Neutrophil (primary cell): ENCODE measurements at regions not wholly inside any gene's neighbourhood (a gene's known extent, or its start where the extent isn't known, plus 50 kb on each side); places are given as distances from the start of the nearest gene placed in this dataset.

Experiments used
- H3K27ac ChIP-seq: fragments of 200-600 bp; sonication (generic); 2 replicates; pipeline ENCODE4 v1.5.1; 2016; ENCODE audit warnings: mild to moderate bottlenecking, moderate library complexity
- H3K27me3 ChIP-seq: fragments of 200-600 bp; sonication (generic); 2 replicates; pipeline ENCODE4 v1.6.0; 2016; ENCODE audit warnings: mild to moderate bottlenecking
- H3K36me3 ChIP-seq: fragments of 200-600 bp; sonication (generic); 2 replicates; pipeline ENCODE4 v1.5.1; 2017
- H3K4me1 ChIP-seq, 2 experiments: fragments of 200-600 bp in 1 of 2; sonication (generic) in 1 of 2; 1 replicate in 1 of 2; 2 replicates in 1 of 2; pipeline versions ENCODE4 v1.5.1 to v1.6.1; 2013 to 2016; ENCODE audit warnings: low read depth in 1 of 2, low read length in 1 of 2, mild to moderate bottlenecking in 1 of 2, moderate library complexity in 1 of 2; ENCODE audit not compliant: control insufficient read depth in 1 of 2, insufficient read depth in 1 of 2
- H3K4me3 ChIP-seq, 2 experiments: fragments of 200-600 bp in 1 of 2; sonication (generic) in 1 of 2; 1 replicate in 1 of 2; 2 replicates in 1 of 2; pipeline ENCODE4 v1.5.1; 2013 to 2016; ENCODE audit warnings: low read depth in 1 of 2, low read length in 1 of 2, mild to moderate bottlenecking in 1 of 2, moderate library complexity in 1 of 2
- H3K9me3 ChIP-seq: fragments of 200-600 bp; sonication (generic); 2 replicates; pipeline ENCODE4 v1.5.1; 2016
- CTCF ChIP-seq: fragments of 200-600 bp; sonication (generic); IDR thresholded peaks from 2 replicates; pipeline ENCODE4 v1.5.1; 2016; ENCODE audit warnings: antibody characterized with exemption

- no peaks in the 10 kb centered on the region for H3K27me3 ChIP-seq
- TF ChIP-seq CTCF = no peak
- H3K36me3 ChIP-seq = no peaks in the 10 kb centered on the region
- no peaks in the 10 kb centered on the region for H3K4me1 ChIP-seq
- no peaks in the 10 kb centered on the region for H3K9me3 ChIP-seq
- H3K4me3 ChIP-seq = no peak overlapping the region
- H3K27ac ChIP-seq = no peak overlapping the region
These were observed 195.3 kb downstream of the GAS1 start for GRCh38 chr9:86751956-86752355.

- TF ChIP-seq CTCF = no peak
- H3K27ac ChIP-seq = no peak overlapping the region
These were observed 196.1 kb downstream of the GAS1 start for GRCh38 chr9:86751207-86751606.

GRCh38 chr9:86749894-86750255 lies 197.4 kb downstream of the GAS1 start:
- Histone ChIP-seq H3K4me1 (no peaks in the 10 kb centered on the region), H3K36me3 (no peaks in the 10 kb centered on the region), H3K4me3 (no peak overlapping the region), H3K9me3 (no peaks in the 10 kb centered on the region), H3K27me3 (no peaks in the 10 kb centered on the region), H3K27ac (no peak overlapping the region)
- TF ChIP-seq CTCF = no peak

More at GRCh38 chr9:86751207-86751606, 196.1 kb downstream of the GAS1 start:
- Histone ChIP-seq H3K9me3 (no peaks in the 10 kb centered on the region), H3K27me3 (no peaks in the 10 kb centered on the region), H3K36me3 (no peaks in the 10 kb centered on the region), H3K4me1 (no peaks in the 10 kb centered on the region), H3K4me3 (no peak overlapping the region)

GRCh38 chr9:86749161-86749893 lies 198.0 kb downstream of the GAS1 start:
- H3K27me3 ChIP-seq = no peaks in the 10 kb centered on the region
- no peaks in the 10 kb centered on the region for H3K36me3 ChIP-seq
- H3K9me3 ChIP-seq = no peaks in the 10 kb centered on the region
- no peaks in the 10 kb centered on the region for H3K4me1 ChIP-seq
- no peak overlapping the region for H3K27ac ChIP-seq
- no peak for TF ChIP-seq CTCF
- no peak overlapping the region for H3K4me3 ChIP-seq

GRCh38 chr9:86747711-86748110 lies 199.6 kb downstream of the GAS1 start:
- TF ChIP-seq CTCF = no peak
- Histone ChIP-seq H3K27ac (no peak overlapping the region), H3K27me3 (no peaks in the 10 kb centered on the region), H3K36me3 (no peaks in the 10 kb centered on the region), H3K4me1 (no peaks in the 10 kb centered on the region), H3K9me3 (no peaks in the 10 kb centered on the region), H3K4me3 (no peak overlapping the region)
